GM12875 (cell line): ENCODE measurements at regions not wholly inside any gene's neighbourhood (a gene's known extent, or its start where the extent isn't known, plus 50 kb on each side); places are given as distances from the start of the nearest gene placed in this dataset.

Experiments used
- H3K4me3 ChIP-seq: one replicate; pipeline ENCODE4 v1.5.1; 2011; ENCODE audit warnings: low read depth, low read length, control low read depth
- TF ChIP-seq, protein P1 (sequence below): IDR thresholded peaks from 2 replicates; pipeline ENCODE4 v1.5.1; 2011; ENCODE audit warnings: low read depth, mild to moderate bottlenecking, control low read depth, inconsistent platforms, low read length, moderate library complexity, borderline replicate concordance; ENCODE audit not compliant: insufficient read depth

DNA sequence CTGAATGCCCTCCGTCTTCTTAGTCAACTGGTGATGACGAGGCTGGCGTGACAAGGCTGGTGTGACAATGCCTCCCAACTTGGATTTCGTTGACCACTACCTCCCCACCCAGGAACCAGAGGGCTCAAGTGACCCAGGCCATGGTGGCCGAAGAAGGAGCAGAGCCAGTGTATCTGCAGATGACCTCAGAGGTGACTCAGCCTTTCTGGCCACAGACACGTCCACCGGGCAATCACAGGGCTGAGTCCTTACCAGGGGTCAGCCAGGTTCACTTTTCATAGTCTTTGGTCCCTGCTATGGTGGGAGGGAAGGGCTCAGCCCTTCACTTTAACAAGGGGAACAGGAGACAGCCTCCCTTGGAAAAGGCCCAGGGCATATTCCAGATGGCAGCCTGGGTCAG lies 116.3 kb downstream of the MAF start:
- TF ChIP-seq, protein P1, sequence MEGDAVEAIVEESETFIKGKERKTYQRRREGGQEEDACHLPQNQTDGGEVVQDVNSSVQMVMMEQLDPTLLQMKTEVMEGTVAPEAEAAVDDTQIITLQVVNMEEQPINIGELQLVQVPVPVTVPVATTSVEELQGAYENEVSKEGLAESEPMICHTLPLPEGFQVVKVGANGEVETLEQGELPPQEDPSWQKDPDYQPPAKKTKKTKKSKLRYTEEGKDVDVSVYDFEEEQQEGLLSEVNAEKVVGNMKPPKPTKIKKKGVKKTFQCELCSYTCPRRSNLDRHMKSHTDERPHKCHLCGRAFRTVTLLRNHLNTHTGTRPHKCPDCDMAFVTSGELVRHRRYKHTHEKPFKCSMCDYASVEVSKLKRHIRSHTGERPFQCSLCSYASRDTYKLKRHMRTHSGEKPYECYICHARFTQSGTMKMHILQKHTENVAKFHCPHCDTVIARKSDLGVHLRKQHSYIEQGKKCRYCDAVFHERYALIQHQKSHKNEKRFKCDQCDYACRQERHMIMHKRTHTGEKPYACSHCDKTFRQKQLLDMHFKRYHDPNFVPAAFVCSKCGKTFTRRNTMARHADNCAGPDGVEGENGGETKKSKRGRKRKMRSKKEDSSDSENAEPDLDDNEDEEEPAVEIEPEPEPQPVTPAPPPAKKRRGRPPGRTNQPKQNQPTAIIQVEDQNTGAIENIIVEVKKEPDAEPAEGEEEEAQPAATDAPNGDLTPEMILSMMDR: no peak
- no peak overlapping the region for H3K4me3 ChIP-seq

DNA sequence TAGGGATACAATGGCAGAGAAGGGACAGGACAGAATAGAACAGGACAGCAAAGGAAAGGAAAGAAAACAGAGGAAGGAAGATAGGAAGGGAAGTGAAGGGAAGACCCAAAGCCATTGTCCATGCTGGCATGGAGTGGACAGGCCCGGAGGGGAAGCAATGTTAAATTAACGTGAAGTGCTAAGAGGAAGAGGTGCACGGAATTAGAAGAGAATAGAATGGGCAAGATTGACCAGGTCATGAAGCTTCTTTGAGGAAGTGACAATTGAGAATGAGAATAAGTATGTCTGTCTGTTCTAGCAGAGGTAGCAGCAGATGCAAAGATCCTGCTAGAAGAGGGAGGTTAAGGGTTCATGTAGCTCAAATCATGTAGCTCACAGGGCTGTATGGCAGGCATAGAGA lies 117.2 kb downstream of the MAF start:
- TF ChIP-seq, protein P1: no peak
- H3K4me3 ChIP-seq: no peak overlapping the region

DNA sequence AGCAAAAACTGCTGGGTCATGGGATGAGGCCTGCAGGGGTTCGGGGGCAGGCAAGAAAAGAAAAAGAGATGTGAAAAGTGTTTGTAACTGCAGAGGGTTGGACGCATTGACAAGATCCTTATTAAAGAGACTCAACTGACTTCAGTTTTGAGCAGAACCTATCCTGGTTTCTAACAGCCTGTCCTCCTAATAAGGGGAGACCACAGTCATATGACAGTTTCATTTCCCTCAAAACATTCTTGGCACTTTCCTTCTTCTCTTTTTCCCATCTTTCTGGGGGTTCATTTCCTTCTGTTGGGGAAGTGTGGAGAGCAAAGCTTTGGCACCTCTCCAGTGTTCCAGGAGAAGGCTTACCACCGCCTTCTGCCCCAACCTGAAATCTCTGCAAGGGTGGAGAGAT lies 118.5 kb downstream of the MAF start:
- H3K4me3 ChIP-seq: no peak overlapping the region
- TF ChIP-seq, protein P1: no peak

DNA sequence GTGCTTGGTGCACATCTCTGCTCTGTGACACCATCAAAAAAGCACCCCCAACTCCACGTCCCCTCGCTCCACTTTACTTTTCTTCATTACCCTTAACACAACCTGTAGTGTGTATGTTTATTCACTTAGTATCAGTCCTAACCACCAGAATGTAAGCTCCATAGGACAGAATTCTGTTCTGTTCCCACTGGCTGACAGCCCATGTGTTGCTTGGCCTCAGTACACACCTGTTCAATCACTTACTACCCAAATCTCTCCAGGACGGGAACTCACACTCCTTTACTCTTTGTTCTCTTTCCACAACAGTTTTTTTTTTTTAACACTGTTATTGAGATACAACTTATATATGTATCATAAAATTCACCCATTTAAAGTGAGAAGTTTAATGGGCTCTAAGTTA lies 119.6 kb downstream of the MAF start:
- TF ChIP-seq, protein P1: no peak

DNA sequence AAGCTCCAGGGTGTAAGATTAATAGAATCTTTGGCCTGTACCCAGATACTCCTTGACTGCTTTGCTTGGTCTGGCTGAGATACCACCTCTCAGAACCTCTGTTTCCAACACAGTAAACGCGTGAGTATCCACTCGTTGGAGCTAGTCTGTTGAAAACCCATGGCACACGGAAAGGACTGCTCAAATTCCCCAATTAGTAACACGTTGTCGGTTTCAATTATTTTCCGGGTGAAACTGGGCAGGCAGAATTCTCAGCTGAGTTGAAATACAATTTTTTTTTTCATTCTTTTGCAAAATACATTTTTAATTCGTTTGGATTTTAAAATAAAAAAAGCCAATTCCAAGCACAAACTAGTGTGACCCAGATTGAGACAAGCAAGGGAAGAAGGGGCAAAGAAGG lies 120.5 kb downstream of the MAF start:
- TF ChIP-seq, protein P1: no peak
- no peak overlapping the region for H3K4me3 ChIP-seq

More for the DNA sequence above, 119.6 kb downstream of the MAF start:
- H3K4me3 ChIP-seq: no peak overlapping the region

DNA sequence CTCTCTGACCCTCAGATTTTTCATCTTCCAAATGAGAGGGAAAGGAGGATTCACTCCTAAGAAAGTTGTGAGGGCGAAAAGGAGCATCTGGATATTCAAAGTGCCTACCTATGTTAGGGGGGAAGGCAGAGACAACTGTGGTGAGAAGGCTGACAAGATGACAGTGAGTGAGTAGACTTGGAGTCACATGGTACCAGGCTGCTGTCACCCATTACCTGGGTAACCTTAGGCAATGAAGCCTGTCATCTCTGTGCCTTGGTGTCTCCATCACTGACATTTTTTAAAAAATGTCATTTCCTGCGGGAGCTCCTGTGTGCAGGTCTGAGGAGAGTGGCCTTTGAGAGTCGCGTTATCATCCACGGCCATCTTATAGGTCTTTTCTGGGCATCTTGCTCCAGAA lies 124.0 kb downstream of the MAF start:
- TF ChIP-seq, protein P1: no peak
- H3K4me3 ChIP-seq: no peak overlapping the region

DNA sequence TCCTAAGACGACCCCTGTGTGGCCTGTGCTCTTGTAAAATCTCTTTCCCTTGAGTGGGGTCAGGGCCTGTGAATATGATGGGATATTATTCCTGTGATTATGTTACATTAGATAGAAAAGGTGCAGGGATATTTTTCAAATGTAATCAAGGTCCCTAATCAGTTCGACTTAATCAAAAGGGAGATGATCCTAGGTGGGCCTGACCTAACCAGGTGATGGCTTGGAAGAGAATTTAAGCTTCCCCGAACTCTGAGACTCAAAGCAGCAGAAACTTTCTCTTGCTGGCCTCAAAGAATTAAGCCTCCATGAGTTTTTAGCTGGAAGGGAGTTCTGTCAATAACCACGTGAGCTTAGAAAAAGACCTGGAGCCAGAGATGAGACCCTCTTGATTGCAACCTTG lies 124.7 kb downstream of the MAF start:
- TF ChIP-seq, protein P1: no peak
- no peak overlapping the region for H3K4me3 ChIP-seq
